ENCODE measurements at regions not wholly inside any gene's neighbourhood (a gene's known extent, or its start where the extent isn't known, plus 50 kb on each side); places are given as distances from the start of the nearest gene placed in this dataset.

GRCh38 chr7:83870515-83870914, 221.6 kb upstream of the SEMA3E start:
- Histone ChIP-seq H3K79me2 (ENCODE audit: control insufficient read depth, insufficient read depth, low read length) (no peaks in the 10 kb centered on the region), H3K36me3 (ENCODE audit: control insufficient read depth, insufficient read depth, low read length) (no peaks in the 10 kb centered on the region), H4K20me1 (ENCODE audit: control insufficient read depth, extremely low read depth, insufficient read depth, low read length) (no peaks in the 10 kb centered on the region), H2AFZ (ENCODE audit: low read length) (no peak overlapping the region), H3K9me3 (ENCODE audit: control insufficient read depth, insufficient read depth, low read depth, low read length) (no peaks in the 10 kb centered on the region), H3K4me2 (ENCODE audit: extremely low read depth, insufficient read depth, low read length) (no peak overlapping the region), H3K4me3 (replicated peaks in 1 of 4; ENCODE audit: control extremely low read depth in 1 of 4, insufficient read depth in 1 of 4, low read depth in 3 of 4, low read length in 4 of 4) (no peak overlapping the region), H3K27me3 (ENCODE audit: control insufficient read depth, insufficient read depth, low read length) (no peaks in the 10 kb centered on the region), H3K27ac (ENCODE audit: insufficient read depth, low read length) (no peak overlapping the region), H3K4me1 (ENCODE audit: control insufficient read depth, extremely low read depth, insufficient read depth, low read length) (no peaks in the 10 kb centered on the region), H3K9ac (ENCODE audit: insufficient read depth, low read length) (no peak overlapping the region)
- no peak for TF ChIP-seq EZH2 (IDR thresholded peaks at IDR 0.05; ENCODE audit: low read length, missing control alignments)
- no peak for TF ChIP-seq CTCF (conservative IDR thresholded peaks at IDR 0.05 in 1 of 2, IDR thresholded peaks at IDR 0.05 in 1 of 2; ENCODE audit: low read depth in 1 of 2, low read length in 2 of 2)
- DNase-seq (ENCODE audit: low read depth in 2 of 2): no peak

GRCh38 chr7:83866582-83866981, 217.6 kb upstream of the SEMA3E start:
- DNase-seq (ENCODE audit: low read depth in 2 of 2): peak in 1 of 2 donors; percentile 31
- Histone ChIP-seq H3K4me1 (ENCODE audit: control insufficient read depth, extremely low read depth, insufficient read depth, low read length) (no peaks in the 10 kb centered on the region), H3K9me3 (ENCODE audit: control insufficient read depth, insufficient read depth, low read depth, low read length) (no peaks in the 10 kb centered on the region), H3K27ac (ENCODE audit: insufficient read depth, low read length) (no peak overlapping the region), H4K20me1 (ENCODE audit: control insufficient read depth, extremely low read depth, insufficient read depth, low read length) (no peaks in the 10 kb centered on the region), H3K4me2 (ENCODE audit: extremely low read depth, insufficient read depth, low read length) (no peak overlapping the region), H3K36me3 (ENCODE audit: control insufficient read depth, insufficient read depth, low read length) (no peaks in the 10 kb centered on the region), H3K4me3 (replicated peaks in 1 of 4; ENCODE audit: control extremely low read depth in 1 of 4, insufficient read depth in 1 of 4, low read depth in 3 of 4, low read length in 4 of 4) (no peak overlapping the region), H3K9ac (ENCODE audit: insufficient read depth, low read length) (no peak overlapping the region), H3K27me3 (ENCODE audit: control insufficient read depth, insufficient read depth, low read length) (no peaks in the 10 kb centered on the region), H3K79me2 (ENCODE audit: control insufficient read depth, insufficient read depth, low read length) (no peaks in the 10 kb centered on the region), H2AFZ (ENCODE audit: low read length) (no peak overlapping the region)
- TF ChIP-seq EZH2 (IDR thresholded peaks at IDR 0.05; ENCODE audit: low read length, missing control alignments): no peak
- TF ChIP-seq CTCF (conservative IDR thresholded peaks at IDR 0.05 in 1 of 2, IDR thresholded peaks at IDR 0.05 in 1 of 2; ENCODE audit: low read depth in 1 of 2, low read length in 2 of 2): no peak

GRCh38 chr7:83864551-83864950, 215.6 kb upstream of the SEMA3E start:
- no peaks in the 10 kb centered on the region for H3K27me3 ChIP-seq (ENCODE audit: control insufficient read depth, insufficient read depth, low read length)
- H3K4me2 ChIP-seq (ENCODE audit: extremely low read depth, insufficient read depth, low read length): no peak overlapping the region
- DNase-seq (ENCODE audit: low read depth in 2 of 2): no peak
- H3K4me1 ChIP-seq (ENCODE audit: control insufficient read depth, extremely low read depth, insufficient read depth, low read length): no peaks in the 10 kb centered on the region
- no peak overlapping the region for H3K9ac ChIP-seq (ENCODE audit: insufficient read depth, low read length)
- no peak overlapping the region for H2AFZ ChIP-seq (ENCODE audit: low read length)
- no peaks in the 10 kb centered on the region for H4K20me1 ChIP-seq (ENCODE audit: control insufficient read depth, extremely low read depth, insufficient read depth, low read length)
- H3K4me3 ChIP-seq (replicated peaks in 1 of 4; ENCODE audit: control extremely low read depth in 1 of 4, insufficient read depth in 1 of 4, low read depth in 3 of 4, low read length in 4 of 4): no peak overlapping the region
- no peak overlapping the region for H3K27ac ChIP-seq (ENCODE audit: insufficient read depth, low read length)
- H3K9me3 ChIP-seq (ENCODE audit: control insufficient read depth, insufficient read depth, low read depth, low read length): no peaks in the 10 kb centered on the region
- H3K36me3 ChIP-seq (ENCODE audit: control insufficient read depth, insufficient read depth, low read length): no peaks in the 10 kb centered on the region
- no peaks in the 10 kb centered on the region for H3K79me2 ChIP-seq (ENCODE audit: control insufficient read depth, insufficient read depth, low read length)
- TF ChIP-seq CTCF (conservative IDR thresholded peaks at IDR 0.05 in 1 of 2, IDR thresholded peaks at IDR 0.05 in 1 of 2; ENCODE audit: low read depth in 1 of 2, low read length in 2 of 2): no peak
- no peak for TF ChIP-seq EZH2 (IDR thresholded peaks at IDR 0.05; ENCODE audit: low read length, missing control alignments)
